Brain microvascular endothelial cell (primary cell): ENCODE measurements at regions not wholly inside any gene's neighbourhood (a gene's known extent, or its start where the extent isn't known, plus 50 kb on each side); places are given as distances from the start of the nearest gene placed in this dataset.

ENCODE experiments used
- DNase-seq: peaks from one replicate; pipeline ENCODE4 v3.0.0-alpha.2; 2020
- H3K27ac ChIP-seq: fragments of 250-450 bp; sonication (Bioruptor Pico); 2 replicates; pipeline ENCODE4 v1.5.1; 2020; ENCODE audit warnings: mild to moderate bottlenecking, moderate library complexity
- H3K27me3 ChIP-seq: fragments of 250-450 bp; sonication (Bioruptor Pico); replicated peaks from 2 replicates; pipeline ENCODE4 v1.5.1; 2020; ENCODE audit warnings: mild to moderate bottlenecking
- H3K36me3 ChIP-seq: fragments of 250-450 bp; sonication (Bioruptor Pico); replicated peaks from 2 replicates; pipeline ENCODE4 v1.5.1; 2020; ENCODE audit warnings: mild to moderate bottlenecking
- H3K4me3 ChIP-seq: 2 replicates; pipeline ENCODE4 v1.5.1; 2011; ENCODE audit warnings: low read depth, mild to moderate bottlenecking, control low read depth, low read length, moderate library complexity
- in situ Hi-C: cut with HindIII; loops from 2 replicates; pipeline ENCODE4 v1.10.0; 2017; ENCODE audit warnings: low sequenced_read_pairs, low pct_ligation_motif_present
- TF ChIP-seq, protein P1 (sequence below): IDR thresholded peaks from 2 replicates; pipeline ENCODE4 v1.5.1; 2011; ENCODE audit warnings: low read depth, mild to moderate bottlenecking, moderate library complexity, low read length, control low read depth, inconsistent platforms; ENCODE audit errors: missing control alignments

DNA sequence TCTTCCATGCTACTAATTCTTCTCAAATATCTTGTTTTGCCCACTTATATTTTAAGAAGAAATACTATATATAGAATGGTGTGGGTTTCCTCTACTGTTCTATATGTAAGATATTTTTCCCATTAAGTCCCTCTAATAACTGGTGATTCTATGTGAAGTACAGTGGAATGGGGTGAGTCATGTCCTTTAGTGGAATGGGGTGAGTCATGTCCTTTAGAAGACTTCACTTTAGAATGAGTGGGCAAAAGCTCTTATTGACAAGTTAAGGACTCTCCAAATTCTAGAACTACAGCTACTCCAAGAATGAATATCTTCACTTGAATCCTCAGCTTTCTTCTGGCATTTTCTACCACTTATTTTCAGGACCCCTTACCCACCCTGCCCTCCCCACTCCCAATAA is 349.9 kb downstream of the ETNK1 start:
- no peak overlapping the region for H3K4me3 ChIP-seq
- H3K36me3 ChIP-seq: no peaks in the 10 kb centered on the region
- H3K27me3 ChIP-seq: no peaks in the 10 kb centered on the region
- in situ Hi-C loops: no loop called here
- TF ChIP-seq, protein P1, sequence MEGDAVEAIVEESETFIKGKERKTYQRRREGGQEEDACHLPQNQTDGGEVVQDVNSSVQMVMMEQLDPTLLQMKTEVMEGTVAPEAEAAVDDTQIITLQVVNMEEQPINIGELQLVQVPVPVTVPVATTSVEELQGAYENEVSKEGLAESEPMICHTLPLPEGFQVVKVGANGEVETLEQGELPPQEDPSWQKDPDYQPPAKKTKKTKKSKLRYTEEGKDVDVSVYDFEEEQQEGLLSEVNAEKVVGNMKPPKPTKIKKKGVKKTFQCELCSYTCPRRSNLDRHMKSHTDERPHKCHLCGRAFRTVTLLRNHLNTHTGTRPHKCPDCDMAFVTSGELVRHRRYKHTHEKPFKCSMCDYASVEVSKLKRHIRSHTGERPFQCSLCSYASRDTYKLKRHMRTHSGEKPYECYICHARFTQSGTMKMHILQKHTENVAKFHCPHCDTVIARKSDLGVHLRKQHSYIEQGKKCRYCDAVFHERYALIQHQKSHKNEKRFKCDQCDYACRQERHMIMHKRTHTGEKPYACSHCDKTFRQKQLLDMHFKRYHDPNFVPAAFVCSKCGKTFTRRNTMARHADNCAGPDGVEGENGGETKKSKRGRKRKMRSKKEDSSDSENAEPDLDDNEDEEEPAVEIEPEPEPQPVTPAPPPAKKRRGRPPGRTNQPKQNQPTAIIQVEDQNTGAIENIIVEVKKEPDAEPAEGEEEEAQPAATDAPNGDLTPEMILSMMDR: no peak
- H3K27ac ChIP-seq: peak overlapping the region; percentile 43
- DNase-seq: peak; percentile 81

DNA sequence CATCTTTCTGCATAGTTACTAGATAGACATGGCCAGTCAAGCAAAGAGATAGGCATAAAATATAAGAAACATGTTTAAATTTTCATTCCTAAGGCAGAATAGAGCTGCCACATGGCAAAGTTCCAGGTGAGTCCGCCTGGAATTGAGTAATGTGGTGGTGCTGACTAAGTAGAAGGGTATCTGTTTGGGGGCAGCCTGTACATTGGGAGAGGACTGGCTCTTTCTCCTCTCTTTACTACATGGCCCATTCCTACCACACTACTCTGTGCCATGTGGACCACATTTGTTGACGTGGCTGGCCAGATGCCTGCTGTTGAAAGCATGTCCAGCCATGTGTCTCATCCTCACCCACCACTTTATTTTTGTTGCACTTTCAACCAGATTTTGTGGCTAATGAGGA is 354.0 kb downstream of the ETNK1 start:
- Histone ChIP-seq H3K27ac (no peak overlapping the region), H3K4me3 (no peak overlapping the region), H3K27me3 (no peaks in the 10 kb centered on the region), H3K36me3 (no peaks in the 10 kb centered on the region)
- in situ Hi-C loops: no loop called here
- peak; percentile 87 for DNase-seq
- TF ChIP-seq, protein P1: no peak

DNA sequence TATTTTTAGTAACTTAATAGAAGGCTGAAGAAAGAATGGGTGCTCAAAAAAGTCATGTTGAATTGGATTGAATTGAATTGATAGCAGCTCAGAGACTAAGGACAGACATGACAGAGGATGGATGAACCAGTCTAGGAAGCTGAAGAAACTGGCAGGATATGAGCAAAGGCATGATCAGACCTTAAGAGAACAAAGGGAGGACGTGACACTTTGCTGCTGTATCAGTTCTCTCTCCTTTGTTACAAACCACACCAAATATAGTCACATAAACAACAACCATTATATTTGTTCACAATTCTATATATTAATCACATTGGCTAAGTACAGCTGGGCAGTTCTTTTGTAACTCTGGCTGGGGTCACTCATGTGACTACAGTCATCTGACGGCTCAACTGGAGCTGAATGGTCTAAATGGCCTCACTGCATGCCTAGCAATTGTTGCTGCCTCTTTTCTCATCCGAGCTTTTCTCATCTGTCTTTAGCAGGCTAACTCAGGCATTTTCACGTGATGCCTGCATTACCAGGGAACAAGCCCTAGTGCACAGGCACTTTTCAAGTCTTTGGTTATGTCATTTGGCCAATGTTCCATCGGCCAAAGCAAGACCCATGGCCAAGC is 355.0 kb downstream of the ETNK1 start:
- H3K27ac ChIP-seq: no peak overlapping the region
- no peak overlapping the region for H3K4me3 ChIP-seq
- in situ Hi-C loops: no loop called here
- H3K27me3 ChIP-seq: no peaks in the 10 kb centered on the region
- TF ChIP-seq, protein P1: no peak
- H3K36me3 ChIP-seq: no peaks in the 10 kb centered on the region
- DNase-seq: no peak

DNA sequence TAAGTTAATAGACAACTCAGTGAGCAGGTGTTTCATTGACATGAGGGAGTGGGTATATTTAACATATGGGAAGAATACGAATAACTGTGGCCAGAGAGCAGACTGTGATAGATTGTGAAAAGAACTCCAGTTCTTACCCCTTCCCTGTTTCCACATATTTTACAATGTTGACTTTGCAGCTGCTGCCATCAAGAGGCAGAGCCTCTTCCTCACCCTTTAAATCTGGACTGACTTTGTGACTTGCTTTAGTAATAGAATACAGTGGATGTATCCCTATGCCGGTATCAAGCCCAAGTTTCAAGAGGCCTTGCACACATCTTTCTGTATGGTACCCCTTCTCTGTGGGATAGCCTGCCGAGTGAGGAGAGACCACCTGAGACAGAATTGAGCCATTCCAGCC is 356.7 kb downstream of the ETNK1 start:
- Histone ChIP-seq H3K4me3 (no peak overlapping the region), H3K36me3 (no peaks in the 10 kb centered on the region), H3K27ac (no peak overlapping the region), H3K27me3 (no peaks in the 10 kb centered on the region)
- TF ChIP-seq, protein P1: peak; percentile 59
- DNase-seq: no peak
- in situ Hi-C loops: no loop called here

DNA sequence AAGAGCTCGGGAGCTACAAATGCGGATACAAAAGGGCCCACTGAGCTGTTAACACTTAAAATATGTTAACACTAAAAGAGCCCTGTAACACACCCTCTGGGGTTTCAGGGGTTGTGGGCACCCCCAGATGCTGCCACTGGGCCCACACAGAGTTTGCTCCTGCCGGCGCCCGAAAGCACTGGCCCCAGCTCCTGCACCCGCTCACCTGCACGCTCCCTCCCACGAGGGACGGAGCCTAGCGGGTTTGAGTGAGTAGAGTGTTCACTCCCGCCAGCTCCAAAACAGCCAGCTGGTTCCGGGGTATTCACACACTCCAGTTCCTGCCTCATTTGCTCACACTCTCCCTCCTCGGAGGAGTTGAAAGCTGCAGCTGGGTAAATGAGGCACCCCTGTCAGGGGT is 357.7 kb downstream of the ETNK1 start:
- TF ChIP-seq, protein P1: no peak
- H3K27me3 ChIP-seq: no peaks in the 10 kb centered on the region
- H3K27ac ChIP-seq: no peak overlapping the region
- DNase-seq: no peak
- H3K36me3 ChIP-seq: no peaks in the 10 kb centered on the region
- in situ Hi-C loops: no loop called here
- no peak overlapping the region for H3K4me3 ChIP-seq

DNA sequence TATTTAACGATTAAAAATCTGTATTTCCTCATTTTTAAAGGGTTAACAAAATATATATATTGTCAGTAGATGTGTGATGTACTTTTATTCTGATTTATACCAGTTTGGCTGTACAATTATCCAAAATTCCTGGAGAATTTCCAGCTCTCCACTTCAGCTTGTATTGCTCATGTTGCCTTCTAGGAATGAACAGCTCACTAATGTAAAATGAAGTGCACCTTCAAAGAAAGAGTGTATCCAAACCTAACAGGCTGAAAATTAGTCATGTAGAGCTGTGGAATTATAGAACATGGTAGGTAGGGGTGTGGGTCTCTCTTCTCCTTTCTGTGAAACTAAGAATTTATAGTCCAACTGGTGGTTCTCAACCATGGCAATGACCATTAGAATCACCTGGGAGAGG is 362.0 kb downstream of the ETNK1 start:
- TF ChIP-seq, protein P1: no peak
- DNase-seq: no peak
- Histone ChIP-seq H3K27ac (no peak overlapping the region), H3K4me3 (no peak overlapping the region), H3K27me3 (no peaks in the 10 kb centered on the region), H3K36me3 (no peaks in the 10 kb centered on the region)
- in situ Hi-C loops: no loop called here
